SK-N-SH (cell line): ENCODE measurements at regions not wholly inside any gene's neighbourhood (a gene's known extent, or its start where the extent isn't known, plus 50 kb on each side); places are given as distances from the start of the nearest gene placed in this dataset.

Source experiments
- CTCF ChIA-PET: fragments of 300-600, 350-600 bp; formaldehyde crosslinking; extraction: SDS; loops from one replicate; lab custom pipeline; 2021; lab: Yijun Ruan, JAX
- POLR2A ChIA-PET: fragments of 350-600 bp; sonication (Branson Sonifier 250); formaldehyde crosslinking; extraction: SDS; loops from one replicate; lab custom pipeline; 2020; ENCODE audit warnings: antibody characterized with exemption, inconsistent platforms; lab: Yijun Ruan, JAX
- DNase-seq: peaks from one replicate; pipeline ENCODE4 v3.0.0; 2012
- H2AFZ ChIP-seq: fragments of 200-600 bp; sonication (generic); 2 replicates; pipeline ENCODE4 v1.8.1; 2016; ENCODE audit warnings: antibody characterized with exemption, mild to moderate bottlenecking, low read depth
- H3F3A ChIP-seq: fragments of 200-600 bp; sonication (generic); replicated peaks from 2 replicates; pipeline ENCODE3; 2016; ENCODE audit warnings: antibody characterized with exemption, mild to moderate bottlenecking; ENCODE audit not compliant: insufficient read depth
- H3K27ac ChIP-seq, 2 experiments: fragments of 200-500 bp in 1 of 2; fragments of 200-600 bp in 1 of 2; sonication (Bioruptor generic) in 1 of 2; sonication (generic), shearing (Covaris generic) in 1 of 2; 2 replicates each; pipeline versions ENCODE4 v1.5.1 to v1.6.1; 2014 to 2016; ENCODE audit warnings: low read depth in 2 of 2, inconsistent platforms in 1 of 2, low read length in 1 of 2, mild to moderate bottlenecking in 1 of 2, mixed read lengths in 1 of 2
- H3K27me3 ChIP-seq: fragments of 200-600 bp; sonication (generic), shearing (Covaris generic); 2 replicates; pipeline ENCODE4 v1.6.1; 2016; ENCODE audit warnings: mixed run types; ENCODE audit not compliant: insufficient read depth
- H3K36me3 ChIP-seq, 2 experiments: fragments of 200-500 bp in 1 of 2; fragments of 200-600 bp in 1 of 2; sonication (Bioruptor generic) in 1 of 2; sonication (generic) in 1 of 2; replicated peaks in 1 of 2; 2 replicates each; pipeline versions ENCODE3 to v1.5.1; 2014 to 2016; ENCODE audit warnings: low read length in 1 of 2, mild to moderate bottlenecking in 1 of 2; ENCODE audit not compliant: insufficient read depth in 2 of 2, control insufficient read depth in 1 of 2
- H3K4me1 ChIP-seq, 2 experiments: fragments of 200-500 bp in 1 of 2; fragments of 200-600 bp in 1 of 2; sonication (Bioruptor generic) in 1 of 2; sonication (generic), shearing (Covaris generic) in 1 of 2; 2 replicates each; pipeline versions ENCODE4 v1.5.1 to v1.6.1; 2014 to 2016; ENCODE audit warnings: low read depth in 1 of 2, low read length in 1 of 2, mixed run types in 1 of 2; ENCODE audit not compliant: insufficient read depth in 2 of 2, control insufficient read depth in 1 of 2
- H3K4me2 ChIP-seq: fragments of 200-600 bp; sonication (generic), shearing (Covaris generic); 2 replicates; pipeline ENCODE4 v1.6.1; 2017; ENCODE audit warnings: mixed run types
- H3K4me3 ChIP-seq, 2 experiments: fragments of 200-500 bp in 1 of 2; fragments of 200-600 bp in 1 of 2; sonication (Bioruptor generic) in 1 of 2; sonication (generic), shearing (Covaris generic) in 1 of 2; 2 replicates each; pipeline versions ENCODE4 v1.5.1 to v1.8.1; 2014 to 2016; ENCODE audit warnings: low read depth in 2 of 2, inconsistent platforms in 1 of 2, low read length in 1 of 2, mild to moderate bottlenecking in 1 of 2, mixed read lengths in 1 of 2, moderate library complexity in 1 of 2
- H3K79me2 ChIP-seq: fragments of 200-600 bp; sonication (generic); 2 replicates; pipeline ENCODE4 v1.8.1; 2017; ENCODE audit warnings: mild to moderate bottlenecking; ENCODE audit not compliant: insufficient read depth
- H3K9ac ChIP-seq: fragments of 200-600 bp; sonication (generic); 2 replicates; pipeline ENCODE4 v1.6.1; 2017; ENCODE audit warnings: mixed run types
- H3K9me2 ChIP-seq: fragments of 200-600 bp; sonication (generic); 2 replicates; pipeline ENCODE4 v1.6.1; 2017; ENCODE audit warnings: mixed run types
- H3K9me3 ChIP-seq: fragments of 200-600 bp; sonication (generic); 2 replicates; pipeline ENCODE4 v1.6.1; 2017; ENCODE audit warnings: mixed run types, mild to moderate bottlenecking, moderate library complexity
- H4K20me1 ChIP-seq: fragments of 200-600 bp; sonication (generic); 2 replicates; pipeline ENCODE4 v1.6.1; 2017; ENCODE audit warnings: mild to moderate bottlenecking, mixed run types; ENCODE audit not compliant: insufficient read depth
- ELF1 ChIP-seq: IDR thresholded peaks from 2 replicates; pipeline ENCODE4 v1.4.0; 2012
- EZH2phosphoT487 ChIP-seq: fragments of 200-600 bp; sonication (generic); IDR thresholded peaks from 2 replicates; pipeline ENCODE4 v1.6.1; 2017; ENCODE audit warnings: low read depth, mixed run types, mild to moderate bottlenecking, antibody characterized with exemption, moderate library complexity, borderline replicate concordance
- FOSL2 ChIP-seq: IDR thresholded peaks from 2 replicates; pipeline ENCODE4 v1.4.0; 2012; ENCODE audit warnings: low read depth, mild to moderate bottlenecking, moderate library complexity, borderline replicate concordance
- IRF3 ChIP-seq: fragments of 150-350 bp; IDR thresholded peaks from 2 replicates; pipeline ENCODE4 v1.6.1; 2016; ENCODE audit warnings: mild to moderate bottlenecking, low read depth, low read length
- JUND ChIP-seq: IDR thresholded peaks from 2 replicates; pipeline ENCODE4 v1.4.0; 2012
- MXI1 ChIP-seq: IDR thresholded peaks from 2 replicates; pipeline ENCODE4 v1.6.1; 2012; ENCODE audit warnings: mild to moderate bottlenecking, low read depth, low read length, improper control_type of control experiment
- NFIC ChIP-seq: IDR thresholded peaks from 2 replicates; pipeline ENCODE4 v1.4.0; 2012; ENCODE audit warnings: borderline replicate concordance
- NRF1 ChIP-seq: IDR thresholded peaks from 2 replicates; pipeline ENCODE4 v1.6.1; 2012; ENCODE audit warnings: low read depth, mild to moderate bottlenecking, low read length
- RAD21 ChIP-seq: IDR thresholded peaks from 2 replicates; pipeline ENCODE4 v1.6.1; 2012; ENCODE audit warnings: mild to moderate bottlenecking, low read length
- RCOR1 ChIP-seq: fragments of 150-350 bp; IDR thresholded peaks from 2 replicates; pipeline ENCODE4 v1.6.1; 2017; ENCODE audit warnings: antibody characterized with exemption, low read length
- SIN3A ChIP-seq: IDR thresholded peaks from 2 replicates; pipeline ENCODE4 v1.6.1; 2012; ENCODE audit warnings: low read depth, mild to moderate bottlenecking, low read length, moderate library complexity, borderline replicate concordance
- TAF1 ChIP-seq: IDR thresholded peaks from 2 replicates; pipeline ENCODE4 v1.6.1; 2012; ENCODE audit warnings: low read depth, mild to moderate bottlenecking, low read length, moderate library complexity, borderline replicate concordance
- TCF12 ChIP-seq: IDR thresholded peaks from 2 replicates; pipeline ENCODE4 v1.4.0; 2012
- TEAD4 ChIP-seq: IDR thresholded peaks from 2 replicates; pipeline ENCODE4 v1.4.0; 2012; ENCODE audit warnings: mild to moderate bottlenecking, borderline replicate concordance; ENCODE audit not compliant: insufficient read depth
- USF2 ChIP-seq: fragments of 150-350 bp; IDR thresholded peaks from 2 replicates; pipeline ENCODE4 v1.6.1; 2017; ENCODE audit warnings: antibody characterized with exemption, low read length, low read depth, borderline replicate concordance
- ZBTB33 ChIP-seq: IDR thresholded peaks from 2 replicates; pipeline ENCODE4 v1.4.0; 2012; ENCODE audit warnings: low read depth, borderline replicate concordance
- WGBS: methylation state at CpG from one replicate; pipeline ENCODE4 v1.1.6; 2017; ENCODE audit warnings: low lambda C conversion rate; 5-methylcytosine and 5-hydroxymethylcytosine counted together
- TF ChIP-seq, protein P1 (sequence below): IDR thresholded peaks from 2 replicates; pipeline ENCODE4 v1.4.0; 2012; ENCODE audit warnings: low read depth
- TF ChIP-seq, protein P2 (sequence below): IDR thresholded peaks from 2 replicates; pipeline ENCODE4; 2012
- TF ChIP-seq, protein P3 (sequence below): fragments of 200-600 bp; sonication (generic); IDR thresholded peaks from 2 replicates; pipeline ENCODE4 v1.6.1; 2017; ENCODE audit warnings: antibody characterized with exemption, mild to moderate bottlenecking, moderate library complexity
- TF ChIP-seq, protein P4 (sequence below): IDR thresholded peaks from 2 replicates; pipeline ENCODE4 v1.4.0; 2012; ENCODE audit warnings: low read depth, borderline replicate concordance

DNA sequence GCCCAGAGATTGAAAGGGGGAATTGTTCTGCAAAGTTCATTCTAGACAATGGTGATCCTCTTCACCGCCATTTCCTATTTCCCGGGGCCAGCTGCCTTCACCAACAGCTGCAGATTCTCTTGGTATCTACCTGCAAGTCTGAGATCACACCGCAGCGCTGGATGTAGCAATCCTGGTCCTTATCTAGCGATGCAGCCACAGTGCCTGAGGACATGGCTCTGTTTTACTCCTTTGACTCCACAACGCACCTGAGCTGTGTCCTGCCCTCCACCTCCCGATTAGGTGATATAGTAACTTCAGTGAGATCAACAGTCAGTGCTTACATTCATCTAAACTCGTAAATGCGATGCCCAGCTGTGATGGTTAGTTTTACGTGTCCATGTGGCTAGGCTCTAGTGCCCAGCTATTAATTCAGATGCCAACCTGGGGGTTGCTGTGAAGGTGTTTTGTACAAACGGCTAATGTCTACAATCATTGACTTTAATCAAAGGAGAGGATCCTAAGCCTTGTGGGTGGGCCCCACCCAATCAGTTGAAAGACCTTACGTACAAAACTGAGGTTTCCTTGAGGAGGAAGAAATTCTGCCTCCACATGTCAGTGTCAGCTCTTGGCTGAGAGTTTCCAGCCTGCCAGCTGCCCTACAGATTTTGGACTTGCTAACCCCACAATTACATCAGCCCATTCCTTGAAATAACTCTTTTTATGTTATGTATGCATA, 189.8 kb downstream of the SH3BP4 start (continued):
- TF ChIP-seq NRF1 (no peak), NFIC (no peak), JUND (no peak)

DNA sequence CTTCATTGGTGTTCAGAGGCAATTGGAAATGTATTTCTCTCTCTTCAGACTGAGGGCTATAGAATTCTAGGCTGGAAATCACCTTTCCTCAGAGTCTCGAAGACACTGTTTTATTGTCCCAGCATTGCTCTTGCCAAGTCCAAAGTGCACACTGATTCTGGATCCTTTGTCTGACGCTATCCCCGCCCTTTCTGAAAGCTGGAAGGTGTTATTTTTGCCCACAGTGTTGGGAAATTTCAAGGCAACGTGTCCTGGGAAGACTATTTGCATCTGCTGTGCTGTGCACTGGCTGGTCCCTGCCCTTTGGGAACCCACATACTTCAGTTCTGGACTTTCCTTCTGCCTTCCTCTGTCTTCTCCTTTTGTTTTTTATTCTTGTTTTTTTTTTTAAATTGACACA, 190.8 kb downstream of the SH3BP4 start:
- Histone ChIP-seq H3F3A (no peaks in the 10 kb centered on the region), H3K27ac (no peak overlapping the region), H4K20me1 (no peaks in the 10 kb centered on the region), H3K9me2 (no peaks in the 10 kb centered on the region), H3K4me2 (no peak overlapping the region), H3K36me3 (no peaks in the 10 kb centered on the region), H2AFZ (no peak overlapping the region), H3K9ac (no peak overlapping the region), H3K4me3 (no peak overlapping the region), H3K27me3 (peaks cover 6% of the 10 kb centered on the region), H3K79me2 (no peaks in the 10 kb centered on the region), H3K4me1 (no peaks in the 10 kb centered on the region), H3K9me3 (no peaks in the 10 kb centered on the region)
- ChIA-PET POLR2A (no interaction called here), CTCF (interaction anchor here (0.9 to 2.7 kb wide), 2 partner anchors 9 to 451 kb away, joined by 3 to 9 read pairs; no protein-coding TSS in a partner anchor)
- DNase-seq: no peak
- WGBS: 41% methylated on average over 4 of the region's 4 CpGs
- TF ChIP-seq JUND: no peak
- TF ChIP-seq EZH2phosphoT487: no peak
- TF ChIP-seq ZBTB33: no peak
- TF ChIP-seq, protein P1, sequence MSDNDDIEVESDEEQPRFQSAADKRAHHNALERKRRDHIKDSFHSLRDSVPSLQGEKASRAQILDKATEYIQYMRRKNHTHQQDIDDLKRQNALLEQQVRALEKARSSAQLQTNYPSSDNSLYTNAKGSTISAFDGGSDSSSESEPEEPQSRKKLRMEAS: no peak
- no peak for TF ChIP-seq ELF1
- no peak for TF ChIP-seq FOSL2
- no peak for TF ChIP-seq RAD21
- TF ChIP-seq TCF12: no peak
- TF ChIP-seq TEAD4: no peak
- TF ChIP-seq, protein P2, sequence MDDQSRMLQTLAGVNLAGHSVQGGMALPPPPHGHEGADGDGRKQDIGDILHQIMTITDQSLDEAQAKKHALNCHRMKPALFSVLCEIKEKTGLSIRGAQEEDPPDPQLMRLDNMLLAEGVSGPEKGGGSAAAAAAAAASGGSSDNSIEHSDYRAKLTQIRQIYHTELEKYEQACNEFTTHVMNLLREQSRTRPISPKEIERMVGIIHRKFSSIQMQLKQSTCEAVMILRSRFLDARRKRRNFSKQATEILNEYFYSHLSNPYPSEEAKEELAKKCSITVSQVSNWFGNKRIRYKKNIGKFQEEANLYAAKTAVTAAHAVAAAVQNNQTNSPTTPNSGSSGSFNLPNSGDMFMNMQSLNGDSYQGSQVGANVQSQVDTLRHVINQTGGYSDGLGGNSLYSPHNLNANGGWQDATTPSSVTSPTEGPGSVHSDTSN: no peak
- no peak for TF ChIP-seq IRF3
- TF ChIP-seq, protein P3, sequence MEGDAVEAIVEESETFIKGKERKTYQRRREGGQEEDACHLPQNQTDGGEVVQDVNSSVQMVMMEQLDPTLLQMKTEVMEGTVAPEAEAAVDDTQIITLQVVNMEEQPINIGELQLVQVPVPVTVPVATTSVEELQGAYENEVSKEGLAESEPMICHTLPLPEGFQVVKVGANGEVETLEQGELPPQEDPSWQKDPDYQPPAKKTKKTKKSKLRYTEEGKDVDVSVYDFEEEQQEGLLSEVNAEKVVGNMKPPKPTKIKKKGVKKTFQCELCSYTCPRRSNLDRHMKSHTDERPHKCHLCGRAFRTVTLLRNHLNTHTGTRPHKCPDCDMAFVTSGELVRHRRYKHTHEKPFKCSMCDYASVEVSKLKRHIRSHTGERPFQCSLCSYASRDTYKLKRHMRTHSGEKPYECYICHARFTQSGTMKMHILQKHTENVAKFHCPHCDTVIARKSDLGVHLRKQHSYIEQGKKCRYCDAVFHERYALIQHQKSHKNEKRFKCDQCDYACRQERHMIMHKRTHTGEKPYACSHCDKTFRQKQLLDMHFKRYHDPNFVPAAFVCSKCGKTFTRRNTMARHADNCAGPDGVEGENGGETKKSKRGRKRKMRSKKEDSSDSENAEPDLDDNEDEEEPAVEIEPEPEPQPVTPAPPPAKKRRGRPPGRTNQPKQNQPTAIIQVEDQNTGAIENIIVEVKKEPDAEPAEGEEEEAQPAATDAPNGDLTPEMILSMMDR: no peak
- TF ChIP-seq TAF1: no peak
- no peak for TF ChIP-seq SIN3A
- TF ChIP-seq RCOR1: no peak
- TF ChIP-seq USF2: no peak
- TF ChIP-seq MXI1: no peak
- no peak for TF ChIP-seq NFIC
- TF ChIP-seq, protein P4, sequence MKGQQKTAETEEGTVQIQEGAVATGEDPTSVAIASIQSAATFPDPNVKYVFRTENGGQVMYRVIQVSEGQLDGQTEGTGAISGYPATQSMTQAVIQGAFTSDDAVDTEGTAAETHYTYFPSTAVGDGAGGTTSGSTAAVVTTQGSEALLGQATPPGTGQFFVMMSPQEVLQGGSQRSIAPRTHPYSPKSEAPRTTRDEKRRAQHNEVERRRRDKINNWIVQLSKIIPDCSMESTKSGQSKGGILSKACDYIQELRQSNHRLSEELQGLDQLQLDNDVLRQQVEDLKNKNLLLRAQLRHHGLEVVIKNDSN: no peak
